Activated CD4-positive, alpha-beta T cell treated with anti-CD3 and anti-CD28 coated beads, Interleukin-2, Interleukin-4, amounts not matched to agents 100 ng/mL and 50 ng/mL, durations not matched to agents 16 hours and 8 hours (primary cell): ENCODE measurements at regions not wholly inside any gene's neighbourhood (a gene's known extent, or its start where the extent isn't known, plus 50 kb on each side); places are given as distances from the start of the nearest gene placed in this dataset.
"Not testable (repeated sequence)": the region's sequence is repeated elsewhere in the genome, so short reads cannot be mapped to it uniquely, and the experiment has no call there.

ENCODE experiments used
- DNase-seq: peaks from one replicate; pipeline ENCODE4 v3.0.0-alpha.2; 2020; ENCODE audit warnings: low spot score

- no peak for DNase-seq
Measured at GRCh38 chr17:22131740-22132139, 439.4 kb downstream of the KCNJ18 start.

- no peak for DNase-seq
Measured at GRCh38 chr17:22138861-22139469, 446.6 kb downstream of the KCNJ18 start.

GRCh38 chr17:22142091-22142490 is 449.8 kb downstream of the KCNJ18 start:
- DNase-seq, result no peak

DNA sequence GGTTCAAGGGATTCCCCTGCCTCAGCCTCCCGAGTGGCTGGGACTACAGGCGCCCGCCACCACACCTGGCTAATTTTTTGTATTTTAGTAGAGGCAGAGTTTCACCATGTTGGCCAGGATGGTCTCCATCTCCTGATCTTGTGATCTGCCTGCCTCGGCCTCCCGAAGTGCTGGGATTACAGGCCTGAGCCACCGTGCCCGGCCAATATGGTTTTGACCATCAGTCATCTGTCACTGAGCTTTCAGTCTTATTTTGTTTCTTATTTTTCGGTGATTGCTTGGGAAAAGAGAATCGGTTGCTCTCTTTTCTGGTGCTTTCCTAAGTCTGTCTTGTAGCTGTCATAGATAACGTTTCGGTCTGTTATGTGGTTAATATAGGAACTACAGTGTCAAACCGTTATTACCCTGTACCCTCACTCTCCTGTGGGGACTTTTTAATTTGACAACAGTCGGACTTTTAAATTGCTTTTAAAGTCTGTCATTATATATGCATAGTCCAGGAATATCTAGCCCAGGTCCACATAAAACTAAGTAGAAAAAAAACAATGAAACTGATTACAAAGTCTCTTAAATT is 453.4 kb downstream of the KCNJ18 start:
- no peak for DNase-seq

GRCh38 chr17:22158364-22158763 is 466.0 kb downstream of the KCNJ18 start:
- no peak for DNase-seq

DNA sequence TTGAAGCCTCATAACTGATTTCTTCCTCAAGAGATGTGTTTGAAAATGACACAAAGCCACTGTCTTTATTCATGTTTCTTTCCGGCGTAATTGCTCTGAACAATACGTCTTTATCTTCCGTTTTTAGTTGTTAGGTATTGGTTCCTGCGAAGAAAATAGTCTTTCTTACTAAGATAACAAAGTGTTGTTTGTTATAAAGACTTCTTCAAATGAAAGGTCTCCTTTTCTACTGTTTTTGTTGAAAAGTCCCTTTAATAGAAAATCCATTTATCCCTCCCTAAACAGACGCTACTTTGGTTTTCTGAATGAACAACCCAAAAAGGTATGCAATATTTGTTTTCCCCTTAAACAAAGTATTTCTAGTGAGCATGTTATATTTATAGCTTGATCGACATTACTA is 469.1 kb downstream of the KCNJ18 start:
- DNase-seq, result no peak

DNA sequence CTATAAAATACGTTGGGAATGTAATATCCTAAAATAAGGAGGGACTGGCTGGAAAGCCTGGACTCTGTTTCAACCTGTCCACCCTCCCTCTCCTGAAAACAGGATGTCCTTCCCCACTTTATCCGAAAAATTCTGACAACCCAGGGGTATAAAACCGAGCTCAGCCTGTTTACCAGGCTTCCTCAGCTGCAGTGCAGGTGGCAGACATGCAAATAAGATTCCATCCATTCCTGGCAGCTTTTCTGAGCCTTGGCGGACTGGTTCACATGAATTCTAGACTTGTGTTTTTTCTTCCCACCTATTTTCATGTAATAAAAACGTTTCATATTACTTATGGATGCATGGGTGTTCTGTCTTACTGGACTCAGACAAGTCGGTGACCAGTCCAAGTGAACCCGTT is 479.3 kb downstream of the KCNJ18 start:
- no peak for DNase-seq

GRCh38 chr17:22193113-22193512 is 500.8 kb downstream of the KCNJ18 start:
- no peak for DNase-seq

DNA sequence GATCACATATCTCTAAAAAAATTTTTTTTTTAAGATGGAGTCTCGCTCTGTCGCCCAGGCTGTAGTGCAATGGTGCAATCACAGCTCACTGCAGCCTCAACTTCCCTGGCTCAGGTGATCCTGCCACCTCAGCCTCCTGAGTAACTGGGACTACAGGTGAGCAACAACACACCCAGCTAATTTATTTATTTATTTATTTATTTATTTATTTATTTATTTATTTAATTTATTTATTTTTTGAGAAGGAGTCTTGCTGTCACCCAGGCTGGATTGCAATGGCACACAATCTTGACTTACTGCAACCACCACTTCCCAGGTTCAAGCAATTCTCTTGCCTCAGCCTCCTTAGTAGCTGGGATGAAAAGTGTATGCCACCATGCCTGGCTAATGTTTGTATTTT is 507.9 kb downstream of the KCNJ18 start:
- DNase-seq, result not testable (repeated sequence)

DNA sequence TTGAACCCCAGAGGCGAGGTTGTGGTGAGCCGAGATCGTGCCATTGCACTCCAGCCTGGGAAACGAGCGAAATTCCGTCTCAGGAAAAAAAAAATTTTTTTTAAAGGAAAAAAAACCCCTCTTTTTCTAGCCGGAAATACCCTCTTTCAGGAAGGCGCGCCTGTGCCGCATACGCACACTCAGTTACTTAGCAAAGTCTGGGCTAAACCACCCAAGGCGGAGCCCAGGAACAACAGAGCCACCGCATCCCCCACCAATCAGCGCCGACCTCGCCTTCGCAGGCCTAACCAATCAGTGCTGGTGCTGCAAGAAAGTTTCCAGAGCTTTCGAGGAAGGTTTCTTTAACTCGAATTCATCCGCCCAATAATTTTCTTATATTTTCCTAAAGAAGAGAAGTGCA is 510.4 kb downstream of the KCNJ18 start:
- no peak for DNase-seq

DNA sequence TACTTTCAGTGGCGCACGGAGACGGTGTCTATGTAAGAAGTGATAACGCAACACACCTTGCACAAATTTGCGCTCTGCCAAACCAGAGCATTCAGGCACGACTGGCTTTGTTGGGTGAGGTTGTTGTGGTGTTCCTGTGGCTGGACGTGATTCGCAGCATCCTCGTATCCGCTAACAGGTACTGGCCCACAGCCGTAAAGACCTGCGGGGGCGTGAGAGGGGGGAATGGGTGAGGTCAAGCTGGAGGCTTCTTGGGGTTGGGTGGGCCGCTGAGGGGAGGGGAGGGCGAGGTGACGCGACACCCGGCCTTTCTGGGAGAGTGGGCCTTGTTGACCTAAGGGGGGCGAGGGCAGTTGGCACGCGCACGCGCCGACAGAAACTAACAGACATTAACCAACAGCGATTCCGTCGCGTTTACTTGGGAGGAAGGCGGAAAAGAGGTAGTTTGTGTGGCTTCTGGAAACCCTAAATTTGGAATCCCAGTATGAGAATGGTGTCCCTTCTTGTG is 510.9 kb downstream of the KCNJ18 start:
- DNase-seq, result no peak

GRCh38 chr17:22204076-22204475 is 511.8 kb downstream of the KCNJ18 start:
- not testable (repeated sequence) for DNase-seq

DNA sequence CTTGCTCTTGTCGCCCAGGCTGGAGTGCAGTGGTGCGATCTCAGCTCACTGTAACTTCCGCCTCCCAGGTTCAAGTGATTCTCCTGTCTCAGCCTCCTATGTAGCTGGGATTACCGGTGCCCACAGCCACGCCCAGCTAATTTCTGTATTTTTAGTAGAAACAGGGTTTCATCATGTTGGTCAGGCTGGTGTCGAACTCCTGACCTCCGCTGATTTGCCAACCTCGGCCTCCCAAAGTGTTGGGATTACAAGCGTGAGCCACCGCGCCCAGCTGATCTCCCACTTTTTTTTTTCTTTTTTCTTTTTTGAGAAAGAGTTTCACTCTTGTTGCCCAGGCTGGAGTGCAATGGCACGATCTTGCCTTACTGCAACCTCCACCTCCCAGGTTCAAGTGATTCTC is 517.9 kb downstream of the KCNJ18 start:
- not testable (repeated sequence) for DNase-seq

GRCh38 chr17:22213169-22213568 is 520.8 kb downstream of the KCNJ18 start:
- not testable (repeated sequence) for DNase-seq

DNA sequence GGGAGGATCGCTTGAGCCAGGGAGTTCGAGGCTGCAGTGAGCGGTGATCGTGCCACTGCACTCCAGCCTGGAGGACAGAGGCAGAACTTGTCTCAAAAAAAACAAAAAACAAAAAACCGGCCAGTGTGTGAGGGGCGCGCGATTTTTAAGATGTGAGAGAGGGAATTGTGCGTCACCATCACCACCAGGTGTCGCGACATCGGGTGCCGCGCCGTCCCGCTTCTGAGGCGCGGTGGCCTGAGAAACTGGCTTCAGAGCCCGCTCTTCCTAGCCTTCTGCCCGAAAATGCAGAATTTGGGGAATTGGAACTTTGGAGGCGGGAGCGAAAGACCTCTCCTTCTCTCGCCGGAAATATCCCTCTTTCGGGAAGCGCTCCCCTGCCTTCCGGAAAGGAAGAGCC is 524.8 kb downstream of the KCNJ18 start:
- no peak for DNase-seq

- no peak for DNase-seq
Measured at GRCh38 chr17:22221344-22221743, 529.0 kb downstream of the KCNJ18 start.

DNA sequence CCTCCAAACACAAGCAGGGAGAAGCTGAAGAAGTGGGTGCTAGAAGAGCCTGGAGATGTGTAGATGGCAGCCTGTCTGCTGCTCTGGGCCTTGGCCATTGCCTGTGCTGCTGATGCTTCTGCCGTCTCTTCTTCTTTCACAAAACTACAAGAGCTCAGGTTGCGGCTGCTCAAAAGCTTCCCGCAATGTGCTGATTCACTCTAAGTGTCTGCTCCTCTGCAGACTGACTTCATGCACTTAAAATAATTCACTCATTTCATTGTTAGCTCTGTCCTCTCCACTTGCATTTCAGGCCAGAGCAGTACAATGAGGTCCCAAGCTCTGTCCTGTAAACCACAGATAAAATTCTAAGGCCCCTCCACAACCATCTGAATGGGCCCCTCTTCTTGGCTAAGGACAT is 534.2 kb downstream of the KCNJ18 start:
- DNase-seq, result not testable (repeated sequence)

DNA sequence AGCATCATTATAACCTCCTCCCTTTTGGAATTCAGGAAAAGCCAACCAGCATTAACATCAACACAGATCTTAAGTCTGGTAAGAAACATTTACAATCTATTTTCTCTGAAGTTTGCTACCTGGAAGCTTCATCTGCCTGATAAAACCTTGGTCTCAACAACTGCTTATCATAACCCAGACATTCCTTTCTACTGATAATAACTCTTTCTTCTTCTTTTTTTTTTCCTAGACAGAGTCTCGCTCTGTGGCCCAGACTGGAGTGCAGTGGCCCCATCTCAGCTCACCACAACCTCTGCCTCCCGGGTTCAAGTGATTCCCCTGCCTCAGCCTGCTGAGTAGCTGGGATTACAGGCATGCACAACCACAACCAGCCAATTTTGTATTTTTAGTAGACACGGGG is 534.6 kb downstream of the KCNJ18 start:
- DNase-seq, result not testable (repeated sequence)

DNA sequence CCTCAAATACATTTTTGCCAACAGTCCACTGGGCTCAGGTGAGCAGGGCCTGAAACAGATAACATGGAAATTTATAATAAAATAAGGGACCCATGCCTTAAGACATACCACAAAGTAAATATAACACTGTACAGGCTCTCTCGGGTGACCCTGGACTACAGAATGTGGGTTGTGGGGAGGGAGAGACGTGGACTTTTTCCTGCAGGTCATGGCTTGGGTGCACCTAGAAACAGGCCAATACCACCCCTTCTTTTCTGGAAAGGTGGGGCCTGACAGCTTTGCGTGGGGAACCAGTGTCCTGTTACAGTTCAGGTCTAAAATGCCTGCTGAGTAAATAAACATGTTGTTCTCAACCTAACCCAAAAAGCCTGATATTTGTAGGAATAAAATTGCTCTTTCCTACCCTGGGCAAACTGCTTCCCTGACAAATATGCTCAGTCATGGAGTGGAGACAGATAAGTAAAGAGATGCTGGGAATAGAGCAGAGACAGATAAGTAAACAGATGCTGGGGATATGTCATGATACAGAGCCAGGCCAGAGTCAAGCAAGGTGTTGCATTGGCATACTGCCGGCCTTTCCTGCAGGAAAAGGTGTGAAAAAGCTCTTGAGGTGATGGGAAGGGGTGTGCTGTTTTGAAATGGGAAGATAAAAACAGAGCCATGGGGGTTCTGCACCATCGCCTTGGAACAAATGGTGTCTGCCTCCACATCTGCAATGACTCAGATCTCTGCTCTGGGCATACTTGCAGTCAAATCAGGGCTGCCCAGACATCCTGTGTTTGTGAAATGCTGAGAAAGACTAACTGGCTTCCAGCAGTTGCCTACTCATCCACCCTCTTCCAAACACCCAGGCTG is 535.6 kb downstream of the KCNJ18 start:
- DNase-seq, result not testable (repeated sequence)

GRCh38 chr17:22229821-22230220 is 537.5 kb downstream of the KCNJ18 start:
- not testable (repeated sequence) for DNase-seq

DNA sequence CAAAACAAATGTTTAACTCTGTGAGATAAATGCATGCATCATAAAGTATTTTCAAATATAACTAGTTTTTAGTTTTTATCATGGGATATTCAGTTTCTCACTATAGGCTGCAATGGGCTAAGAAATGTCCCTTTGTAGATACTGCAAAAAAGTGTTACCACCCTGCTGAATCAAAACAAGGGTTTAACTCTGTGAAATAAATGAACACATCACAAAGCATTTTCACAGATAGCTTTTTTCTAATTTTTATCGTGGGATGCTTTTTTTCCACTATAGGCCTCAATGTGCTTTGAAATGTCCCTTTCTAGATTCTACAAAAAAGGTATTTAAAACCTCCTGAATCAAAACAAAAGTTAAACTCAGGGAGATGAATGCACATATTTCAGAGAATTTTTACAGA is 541.1 kb downstream of the KCNJ18 start:
- DNase-seq, result no peak

DNA sequence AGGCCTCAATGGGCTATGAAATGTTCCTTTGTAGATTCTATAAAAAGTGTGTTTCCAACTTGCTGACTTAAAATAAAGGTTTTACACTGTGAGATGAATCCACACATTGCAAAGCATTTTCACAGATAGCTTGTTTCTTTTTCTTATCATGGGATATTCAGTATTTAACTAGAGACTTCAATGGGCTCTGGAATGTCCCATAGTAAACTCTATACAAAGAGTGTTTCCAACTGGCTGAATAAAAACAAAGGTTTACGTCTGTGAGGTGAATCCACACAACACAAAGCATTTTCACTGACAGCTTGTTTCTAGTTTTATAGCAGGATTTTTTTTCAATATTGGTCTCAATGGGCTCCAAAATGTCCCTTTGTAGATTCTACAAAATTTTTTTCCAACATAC is 550.1 kb downstream of the KCNJ18 start:
- no peak for DNase-seq

DNA sequence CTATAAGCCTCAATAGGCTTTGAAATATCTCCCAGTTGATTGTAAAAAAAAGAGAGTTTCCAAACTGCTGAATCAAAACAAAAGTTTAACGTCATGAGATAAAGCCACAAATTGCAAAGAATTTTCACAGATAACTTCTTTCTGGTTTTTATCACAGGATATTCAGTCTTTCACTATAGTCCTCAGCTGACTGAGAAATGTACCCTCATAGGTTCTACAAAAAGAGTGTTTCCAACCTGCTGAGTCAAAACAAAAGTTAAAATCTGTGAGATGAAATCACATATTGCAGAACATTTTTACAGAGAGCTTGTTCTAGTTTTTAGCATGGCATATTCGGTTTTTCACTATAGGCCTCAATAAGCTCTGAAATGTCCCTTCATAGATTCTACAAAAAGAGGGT is 559.2 kb downstream of the KCNJ18 start:
- peak; percentile 71 for DNase-seq
